ENCODE measurements at regions not wholly inside any gene's neighbourhood (a gene's known extent, or its start where the extent isn't known, plus 50 kb on each side); places are given as distances from the start of the nearest gene placed in this dataset.

- Histone ChIP-seq H3K9me3 (replicated peaks; ENCODE audit: control insufficient read depth, insufficient read depth, low read depth, low read length) (no peaks in the 10 kb centered on the region), H3K4me3 (no peak overlapping the region), H3K79me2 (ENCODE audit: control insufficient read depth, insufficient read depth, low read length) (no peaks in the 10 kb centered on the region), H2AFZ (ENCODE audit: low read depth, low read length) (no peak overlapping the region), H3K4me1 (replicated peaks in 1 of 2; ENCODE audit: control insufficient read depth in 2 of 2, insufficient read depth in 2 of 2, low read length in 2 of 2) (no peaks in the 10 kb centered on the region), H3K9ac (ENCODE audit: insufficient read depth in 1 of 2, low read depth in 2 of 2, low read length in 2 of 2) (no peak overlapping the region), H3K4me2 (ENCODE audit: insufficient read depth, low read length) (no peak overlapping the region), H3K27ac (ENCODE audit: extremely low read depth, low read depth, low read length) (no peak overlapping the region), H3K36me3 (ENCODE audit: control insufficient read depth, insufficient read depth, low read length) (no peaks in the 10 kb centered on the region), H3K9me1 (ENCODE audit: control insufficient read depth, insufficient read depth, low read length) (no peaks in the 10 kb centered on the region), H3K27me3 (ENCODE audit: control insufficient read depth in 2 of 2, insufficient read depth in 2 of 2, low read length in 2 of 2) (no peaks in the 10 kb centered on the region), H4K20me1 (replicated peaks; ENCODE audit: control insufficient read depth, insufficient read depth, low read length) (no peaks in the 10 kb centered on the region)
- no peak for ATAC-seq
- no peak for TF ChIP-seq TCF7 (IDR thresholded peaks at IDR 0.05; ENCODE audit: borderline replicate concordance)
- TF ChIP-seq ZFP36 (IDR thresholded peaks at IDR 0.05; ENCODE audit: low read depth, low read length, partially characterized antibody) = no peak
- TF ChIP-seq TFE3 (CRISPR knock-in tag; IDR thresholded peaks at IDR 0.05) = no peak
- no peak for TF ChIP-seq ZEB2 (IDR thresholded peaks at IDR 0.05)
- no peak for TF ChIP-seq TFAP4 (CRISPR knock-in tag; IDR thresholded peaks at IDR 0.05; ENCODE audit: borderline replicate concordance)
- no peak for TF ChIP-seq BRF1 (IDR thresholded peaks at IDR 0.05; ENCODE audit: borderline replicate concordance, extremely low read depth, insufficient read length)
- TF ChIP-seq DDX20 (tag; IDR thresholded peaks at IDR 0.05; ENCODE audit: low read depth) = no peak
- no peak for TF ChIP-seq BRD9 (IDR thresholded peaks at IDR 0.05; ENCODE audit: low read depth, partially characterized antibody)
- ChIA-PET POLR2A (no interaction called here), CTCF (ENCODE audit: low intra/inter-chr PET ratio) (no interaction called here)
- no peak for FAIRE-seq
- no TSS peak for BruUV-seq (replicated peaks)
- in situ Hi-C loops (cut with MboI) = no loop called here
- no peak for DNase-seq (ENCODE audit: extremely low read depth in 1 of 4, low spot score in 3 of 4)
- intact Hi-C loops (cut with micrococcal nuclease) = no loop called here
- WGBS (ENCODE audit: insufficient coverage, low coverage, missing lambda C conversion rate) = 0% methylated on average over 3 of the region's 6 CpGs
Observed at GRCh38 chrX:145729635-145730034, 88.0 kb upstream of the SLITRK2 start.
